ENCODE measurements at regions not wholly inside any gene's neighbourhood (a gene's known extent, or its start where the extent isn't known, plus 50 kb on each side); places are given as distances from the start of the nearest gene placed in this dataset.

DNA sequence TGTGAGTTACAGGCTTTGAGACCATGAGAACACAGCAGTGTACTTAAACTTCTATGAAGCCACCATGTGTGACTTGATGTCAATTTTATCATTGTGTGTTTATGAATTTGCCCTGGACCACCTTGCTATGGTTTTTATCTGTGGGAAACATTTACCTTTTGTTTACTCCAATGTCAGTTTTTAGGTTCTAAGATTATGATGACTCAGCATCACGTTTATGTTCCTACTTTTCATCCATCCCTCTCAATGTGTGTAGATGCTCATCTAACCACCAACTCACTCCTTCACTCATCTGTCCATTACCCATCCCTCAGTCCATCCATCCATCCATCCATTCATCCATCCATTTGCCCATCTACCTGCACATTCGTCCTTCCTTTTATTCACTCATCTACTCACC lies 338.8 kb downstream of the MIAT start:
- DNase-seq (ENCODE audit: low read depth) = no peak

GRCh38 chr22:26998129-26998528 lies 340.7 kb downstream of the MIAT start:
- DNase-seq (ENCODE audit: low read depth) = no peak

- no peak for DNase-seq (ENCODE audit: low read depth)
Measured at GRCh38 chr22:26998716-26999115, 341.3 kb downstream of the MIAT start.

- DNase-seq (ENCODE audit: low read depth) = no peak
Measured at GRCh38 chr22:27003297-27003696, 345.9 kb downstream of the MIAT start.

GRCh38 chr22:27004434-27004833 lies 347.0 kb downstream of the MIAT start:
- peak; percentile 2 for DNase-seq (ENCODE audit: low read depth)

GRCh38 chr22:27008454-27008853 lies 351.1 kb downstream of the MIAT start:
- DNase-seq (ENCODE audit: low read depth) = no peak

- DNase-seq (ENCODE audit: low read depth) = no peak
Measured at GRCh38 chr22:27011133-27011532, 353.7 kb downstream of the MIAT start.

DNA sequence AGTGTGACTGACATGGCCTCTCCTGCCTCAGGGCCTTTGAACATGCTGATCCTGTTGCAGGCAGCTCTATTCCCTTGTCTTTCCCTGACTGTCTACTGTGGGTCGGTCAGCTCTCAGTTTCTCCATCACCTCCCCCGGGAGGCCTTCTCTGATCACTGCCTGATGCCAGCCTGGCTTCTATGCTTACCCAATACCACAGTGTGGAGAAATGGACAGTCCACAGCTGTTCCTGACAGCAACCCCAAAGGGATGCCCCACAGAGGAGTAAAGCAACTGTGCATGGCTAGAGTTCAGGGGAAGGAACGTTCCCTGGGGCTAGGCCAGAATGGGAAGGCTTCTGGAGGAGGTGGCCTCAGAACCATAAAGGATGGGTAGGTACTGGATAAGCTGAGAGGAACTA lies 354.3 kb downstream of the MIAT start:
- no peak for DNase-seq (ENCODE audit: low read depth)

- no peak for DNase-seq (ENCODE audit: low read depth)
Measured at GRCh38 chr22:27019827-27020226, 362.4 kb downstream of the MIAT start.

GRCh38 chr22:27022274-27022895 lies 365.0 kb downstream of the MIAT start:
- DNase-seq (ENCODE audit: low read depth) = no peak

GRCh38 chr22:27022896-27023361 lies 365.5 kb downstream of the MIAT start:
- DNase-seq (ENCODE audit: low read depth) = no peak

GRCh38 chr22:27023591-27023990 lies 366.2 kb downstream of the MIAT start:
- DNase-seq (ENCODE audit: low read depth) = no peak

- DNase-seq (ENCODE audit: low read depth) = no peak
Measured at GRCh38 chr22:27024982-27025381, 367.6 kb downstream of the MIAT start.

GRCh38 chr22:27028093-27028492 lies 370.7 kb downstream of the MIAT start:
- no peak for DNase-seq (ENCODE audit: low read depth)

GRCh38 chr22:27029584-27030130 lies 372.3 kb downstream of the MIAT start:
- DNase-seq (ENCODE audit: low read depth) = no peak

- peak; percentile 23 for DNase-seq (ENCODE audit: low read depth)
Measured at GRCh38 chr22:27032091-27032761, 374.8 kb downstream of the MIAT start.

DNA sequence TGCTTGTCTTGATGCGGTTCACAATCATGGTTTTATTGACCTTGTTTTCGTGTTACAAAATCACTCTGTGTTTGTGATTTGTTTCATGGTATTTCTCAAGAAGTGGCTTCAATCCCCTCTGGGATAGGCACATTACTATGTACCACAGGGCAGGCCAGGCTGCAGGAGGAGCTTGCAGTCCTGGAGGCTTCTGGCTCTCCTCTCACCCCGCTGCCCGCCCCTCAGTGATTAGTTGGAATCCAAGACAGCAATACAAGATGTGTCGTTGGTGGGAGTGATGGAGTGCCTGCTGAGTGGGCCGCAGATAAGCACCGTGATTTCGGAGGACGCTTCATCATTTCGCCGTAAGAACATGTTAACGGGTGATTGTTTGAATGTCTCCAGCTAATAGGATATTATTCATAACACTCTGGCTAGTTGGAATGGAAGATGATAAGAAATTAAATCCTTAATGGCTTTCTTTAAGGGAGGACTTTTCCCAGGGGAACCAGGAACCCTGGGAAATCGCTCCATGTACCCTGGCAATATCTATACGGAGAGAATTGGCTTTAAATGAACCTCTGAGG lies 384.4 kb downstream of the MIAT start:
- DNase-seq (ENCODE audit: low read depth) = no peak

GRCh38 chr22:27043262-27043661 lies 385.9 kb downstream of the MIAT start:
- DNase-seq (ENCODE audit: low read depth) = no peak

DNA sequence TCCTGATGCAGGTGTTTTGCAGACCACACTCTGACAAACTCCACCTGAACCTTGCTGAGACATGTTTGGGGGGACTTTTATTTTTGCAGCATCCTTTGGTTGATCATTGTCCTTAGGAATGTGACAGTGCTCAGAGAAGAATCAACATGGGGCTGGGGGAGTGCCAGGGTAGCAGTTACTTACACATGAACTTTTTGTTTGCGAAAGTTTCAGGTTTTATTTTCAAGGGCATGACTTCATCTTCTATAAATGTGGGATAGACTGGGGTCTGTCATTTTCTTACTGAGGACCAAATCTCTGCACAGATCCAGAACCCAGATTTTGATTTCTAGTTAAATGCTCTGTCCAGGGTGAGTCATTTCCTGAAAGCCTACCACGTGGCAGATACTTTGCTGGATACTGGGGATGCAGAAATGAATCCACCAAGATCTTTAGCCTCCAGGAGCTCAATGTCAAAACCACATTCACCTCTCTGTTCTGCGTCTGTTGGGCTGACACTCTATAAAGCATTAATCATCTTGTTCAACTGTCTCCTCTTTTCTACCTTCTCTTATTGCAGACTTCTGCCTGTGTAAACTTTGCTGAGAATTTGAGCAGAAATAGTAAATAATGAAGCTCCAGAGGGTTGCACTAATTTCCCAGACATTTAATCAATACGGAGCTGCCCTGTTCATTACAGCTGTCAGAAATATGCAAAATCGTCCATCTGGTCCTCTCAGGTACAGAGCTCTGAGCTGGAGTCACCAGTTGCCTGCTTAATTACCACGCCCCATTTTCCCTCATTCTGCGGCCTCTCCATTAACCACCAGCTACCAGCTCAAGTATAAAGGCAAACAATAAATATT lies 387.9 kb downstream of the MIAT start:
- peak; percentile 55 for DNase-seq (ENCODE audit: low read depth)

DNA sequence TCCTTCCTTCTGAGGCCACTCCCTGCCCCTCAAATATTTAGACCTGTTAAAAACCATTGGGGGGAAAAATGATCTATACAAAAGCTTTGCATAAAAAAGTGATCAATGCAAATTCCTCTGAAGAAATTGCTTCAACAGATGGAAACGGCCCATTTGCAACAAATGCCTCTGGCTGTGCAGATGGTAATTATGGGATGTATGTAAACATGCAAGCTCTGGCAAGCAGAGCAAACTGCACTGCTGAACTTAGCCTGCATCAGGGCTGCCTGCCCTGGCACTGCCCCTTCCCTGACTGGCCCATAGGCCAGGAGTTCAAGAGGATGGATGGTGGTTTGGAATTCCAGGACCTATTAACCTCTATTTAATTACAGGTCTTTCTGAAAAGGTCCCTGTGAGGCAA lies 388.7 kb downstream of the MIAT start:
- DNase-seq (ENCODE audit: low read depth) = no peak

- DNase-seq (ENCODE audit: low read depth) = no peak
Measured at GRCh38 chr22:27046603-27047002, 389.2 kb downstream of the MIAT start.

DNA sequence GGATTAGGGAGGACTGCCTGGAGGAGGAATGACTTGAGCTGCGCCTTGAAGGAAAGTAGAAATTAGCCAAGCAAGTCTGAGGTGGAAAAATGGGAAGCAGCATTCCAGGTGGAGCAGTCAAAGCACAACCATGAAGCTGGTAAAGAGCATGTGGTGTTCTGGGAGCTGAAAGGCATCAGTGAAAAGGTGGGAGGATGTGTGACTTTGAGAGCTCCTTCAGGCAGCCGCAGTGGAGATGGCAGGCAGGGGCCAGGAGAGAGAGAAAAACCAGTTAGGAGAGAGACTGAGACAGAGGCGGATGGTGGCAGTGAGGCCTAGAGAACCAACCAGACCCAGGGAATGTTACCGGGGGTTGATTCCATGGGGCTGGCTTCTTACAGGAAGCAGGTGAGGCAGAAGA lies 393.4 kb downstream of the MIAT start:
- DNase-seq (ENCODE audit: low read depth) = no peak

All from LHCN-M2 (cell line).